Dermis microvascular lymphatic vessel endothelial cell (primary cell): ENCODE measurements at regions not wholly inside any gene's neighbourhood (a gene's known extent, or its start where the extent isn't known, plus 50 kb on each side); places are given as distances from the start of the nearest gene placed in this dataset.

ENCODE experiments used
- DNase-seq, 2 donors: peaks; one replicate each; pipeline versions ENCODE4 v3.0.0 to v3.0.0-alpha.2; 2010; ENCODE audit warnings: low read depth in 2 of 2

GRCh38 chr3:46113608-46114007 is 86.3 kb upstream of the XCR1 start:
- DNase-seq: no peak

GRCh38 chr3:46112984-46113383 is 85.7 kb upstream of the XCR1 start:
- DNase-seq: no peak

GRCh38 chr3:46112296-46112695 is 85.0 kb upstream of the XCR1 start:
- DNase-seq: no peak

DNA sequence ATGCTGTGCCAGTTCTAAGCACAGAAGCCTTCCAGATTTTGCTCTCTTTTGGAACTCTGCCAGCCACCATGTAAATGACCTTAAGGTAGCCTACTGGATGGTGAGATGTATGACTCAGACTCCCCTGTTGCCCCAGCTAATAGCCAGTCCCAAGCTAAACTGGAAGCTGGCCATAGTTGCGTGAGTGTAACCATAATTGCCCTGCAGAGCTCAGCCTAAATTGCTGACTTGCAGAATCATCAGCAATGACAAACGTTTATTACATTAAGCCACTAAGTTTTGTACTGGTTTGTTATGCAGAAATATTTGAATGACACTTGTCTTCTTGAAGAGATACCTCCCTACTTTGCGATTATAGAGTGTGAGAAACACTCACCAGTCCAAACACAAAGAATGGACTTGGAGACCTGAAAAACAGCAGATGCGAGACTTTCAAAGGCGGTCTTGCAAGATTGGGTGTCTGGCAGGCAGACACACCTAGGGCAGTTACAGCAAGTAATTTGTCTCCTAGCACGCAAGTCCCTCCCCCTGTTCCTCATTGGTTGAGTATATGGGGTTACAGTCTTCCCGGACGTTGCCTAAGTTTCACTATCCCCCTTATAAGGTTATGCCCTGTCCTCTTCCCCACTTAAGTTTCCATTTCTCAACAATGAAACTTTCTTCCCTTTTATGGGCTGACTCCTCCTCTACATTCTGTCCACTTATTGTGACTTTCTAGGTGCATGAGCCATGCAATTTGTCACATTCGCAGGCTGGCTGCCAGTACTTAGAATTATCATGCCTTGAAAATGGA is 83.6 kb upstream of the XCR1 start:
- peak in 1 of 2 donors; percentile 5 for DNase-seq

GRCh38 chr3:46107682-46108081 is 80.4 kb upstream of the XCR1 start:
- no peak for DNase-seq

- no peak for DNase-seq
Measured at GRCh38 chr3:46105306-46105919, 78.1 kb upstream of the XCR1 start.

- DNase-seq: no peak
Measured at GRCh38 chr3:46104706-46105105, 77.4 kb upstream of the XCR1 start.

DNA sequence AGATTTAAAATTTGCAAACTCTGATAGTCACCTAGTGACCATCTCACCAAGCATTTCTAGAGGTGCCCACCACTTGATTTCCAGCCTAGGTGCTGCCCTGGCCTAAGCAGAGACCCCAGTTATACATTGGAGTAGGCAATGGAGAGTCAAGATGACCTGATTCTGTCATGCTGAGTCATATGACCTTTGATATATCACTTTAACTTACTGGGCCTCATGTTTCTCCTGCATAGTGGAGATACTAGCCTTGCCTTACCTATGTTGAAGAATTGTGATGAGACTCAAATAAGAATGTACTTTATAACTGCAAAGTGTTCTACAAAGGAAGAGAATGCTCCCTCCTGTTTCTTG is 75.5 kb upstream of the XCR1 start:
- DNase-seq: no peak

DNA sequence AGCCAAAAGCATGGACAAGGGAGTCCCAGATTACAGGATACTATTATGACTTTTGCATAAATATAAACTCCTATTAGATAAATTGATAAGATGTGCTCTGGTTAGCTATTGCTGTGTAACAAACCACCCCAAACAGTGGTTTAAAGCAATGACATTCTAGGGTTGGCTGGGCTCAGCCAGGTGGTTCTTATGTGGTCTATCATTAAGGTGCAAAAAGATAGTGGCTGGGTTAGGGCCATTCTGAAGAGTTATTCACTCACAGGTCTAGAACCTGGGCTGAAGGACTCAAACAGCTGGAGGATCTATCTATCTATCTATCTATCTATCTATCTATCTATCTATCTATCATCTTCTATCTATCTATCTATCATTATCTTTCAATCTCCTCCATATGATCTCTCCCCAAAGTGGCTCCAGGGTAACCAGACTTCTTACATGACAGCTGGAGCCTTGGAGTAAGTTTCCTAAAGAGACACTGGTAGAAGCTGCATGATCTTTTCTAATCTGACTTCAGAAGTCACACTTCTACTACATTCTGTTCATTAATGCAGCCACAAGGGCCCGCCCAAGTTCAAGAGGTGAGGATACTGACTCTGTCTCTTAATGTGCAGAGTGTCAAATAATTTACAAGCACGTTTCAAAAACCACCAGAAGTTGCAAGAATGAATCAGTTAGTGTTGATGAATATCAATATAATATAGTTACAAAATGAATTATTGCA is 74.9 kb upstream of the XCR1 start:
- DNase-seq: no peak

- no peak for DNase-seq
Measured at GRCh38 chr3:46100812-46101211, 73.5 kb upstream of the XCR1 start.

DNA sequence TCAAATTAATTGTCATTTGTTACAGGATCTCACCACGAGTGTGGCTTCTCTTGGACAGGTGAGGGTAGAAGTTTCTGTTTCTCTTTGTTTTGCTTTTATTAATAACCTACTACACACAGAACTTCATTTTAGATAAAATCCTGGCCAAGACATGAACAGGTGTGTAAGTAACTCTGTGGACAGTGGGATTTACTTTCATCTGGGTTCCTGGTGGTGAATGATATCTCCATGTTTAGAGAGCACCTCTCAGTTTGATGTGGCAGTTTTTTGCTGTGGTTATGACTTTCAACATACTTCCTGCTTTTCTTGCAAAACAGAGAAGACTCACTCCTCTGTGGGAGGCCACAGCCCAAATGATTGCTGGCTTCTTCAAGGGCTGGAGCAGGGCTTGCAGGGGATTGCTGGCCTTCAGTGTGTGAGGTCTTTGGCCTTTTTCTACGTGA is 71.1 kb upstream of the XCR1 start:
- no peak for DNase-seq

DNA sequence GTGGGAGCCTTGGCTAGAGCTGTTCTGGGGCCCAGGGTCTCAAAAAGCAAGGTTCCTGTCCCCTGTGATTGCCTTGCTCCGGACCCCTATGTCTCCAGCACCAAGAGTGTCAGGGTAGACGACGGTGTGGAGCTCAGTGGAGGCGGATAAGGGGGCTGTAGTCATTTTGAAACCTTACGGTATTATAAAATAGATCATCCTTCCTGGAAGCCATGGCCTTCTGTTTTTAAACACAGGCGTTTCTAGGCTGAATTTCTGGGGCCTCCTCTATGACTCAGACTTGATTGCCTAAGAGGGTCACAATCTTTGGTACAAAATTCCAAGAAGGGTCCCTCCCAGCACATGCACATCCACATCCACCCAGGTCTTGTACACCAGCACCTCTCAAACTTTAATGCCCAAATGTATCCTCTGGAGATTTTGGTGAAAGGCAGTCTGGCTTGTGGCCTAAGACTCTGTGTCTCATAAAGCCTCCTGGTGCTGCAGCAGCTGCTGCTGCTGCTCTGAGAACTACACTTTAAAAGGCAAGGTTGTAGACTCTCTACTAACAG is 70.5 kb upstream of the XCR1 start:
- no peak for DNase-seq

DNA sequence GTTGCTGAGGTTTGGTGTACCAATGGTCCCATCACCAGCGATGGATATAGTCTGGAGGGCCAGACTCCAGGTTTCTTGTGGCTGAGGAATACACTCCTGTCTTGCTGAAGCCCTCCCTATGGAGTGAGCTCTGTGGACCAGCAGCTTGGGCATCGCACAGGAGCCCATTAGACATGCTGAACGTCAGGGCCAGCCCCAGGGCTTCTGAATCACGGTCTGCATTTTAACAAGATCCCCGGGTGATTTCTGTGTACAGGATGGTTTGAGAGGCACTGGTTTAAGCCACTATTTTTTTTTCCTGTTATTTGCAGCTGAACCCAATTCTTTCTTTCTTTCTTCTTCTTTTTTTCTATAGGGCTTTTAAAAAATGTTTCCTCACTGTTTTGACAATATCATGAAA is 69.5 kb upstream of the XCR1 start:
- DNase-seq: no peak

- no peak for DNase-seq
Measured at GRCh38 chr3:46096336-46096735, 69.1 kb upstream of the XCR1 start.

DNA sequence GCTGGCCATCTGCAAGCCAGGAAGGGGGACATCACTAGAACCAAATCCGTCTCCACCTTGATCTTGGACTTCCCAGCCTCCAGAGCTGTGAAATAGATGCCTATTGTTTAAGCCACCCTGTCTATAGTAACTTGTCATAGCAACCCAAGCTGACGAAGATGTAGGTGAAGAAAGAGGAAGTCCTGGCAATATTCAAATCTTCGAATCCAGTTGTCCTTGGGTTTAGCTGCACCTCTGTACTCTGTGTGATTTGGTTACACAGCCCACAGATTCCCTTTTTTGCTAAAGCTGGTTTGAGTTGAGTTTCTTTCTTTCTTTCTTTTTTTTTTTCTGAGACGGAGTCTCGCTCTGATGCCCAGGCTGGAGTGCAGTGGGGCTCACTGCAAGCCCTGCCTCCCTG is 68.0 kb upstream of the XCR1 start:
- DNase-seq: no peak

GRCh38 chr3:46094506-46094905 is 67.2 kb upstream of the XCR1 start:
- DNase-seq: no peak

DNA sequence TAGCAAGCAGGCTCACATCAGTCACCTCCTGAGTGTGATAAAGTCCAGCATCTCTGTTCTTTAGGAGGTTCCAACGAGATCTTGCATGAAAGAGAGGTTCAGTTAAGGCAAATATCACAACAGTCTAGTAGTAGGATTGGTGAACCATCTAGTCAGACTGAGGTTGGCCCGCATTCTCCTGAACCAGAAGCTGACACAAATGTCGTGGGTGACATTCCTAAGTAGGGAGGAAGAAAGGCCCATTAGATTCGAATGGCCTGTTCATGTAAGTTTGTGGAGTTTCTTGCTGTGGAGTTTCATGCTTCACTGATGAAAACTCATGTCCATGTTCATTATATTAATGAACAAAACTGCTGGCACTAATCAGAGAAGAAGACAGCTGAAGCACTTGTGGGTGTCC is 66.7 kb upstream of the XCR1 start:
- no peak for DNase-seq

DNA sequence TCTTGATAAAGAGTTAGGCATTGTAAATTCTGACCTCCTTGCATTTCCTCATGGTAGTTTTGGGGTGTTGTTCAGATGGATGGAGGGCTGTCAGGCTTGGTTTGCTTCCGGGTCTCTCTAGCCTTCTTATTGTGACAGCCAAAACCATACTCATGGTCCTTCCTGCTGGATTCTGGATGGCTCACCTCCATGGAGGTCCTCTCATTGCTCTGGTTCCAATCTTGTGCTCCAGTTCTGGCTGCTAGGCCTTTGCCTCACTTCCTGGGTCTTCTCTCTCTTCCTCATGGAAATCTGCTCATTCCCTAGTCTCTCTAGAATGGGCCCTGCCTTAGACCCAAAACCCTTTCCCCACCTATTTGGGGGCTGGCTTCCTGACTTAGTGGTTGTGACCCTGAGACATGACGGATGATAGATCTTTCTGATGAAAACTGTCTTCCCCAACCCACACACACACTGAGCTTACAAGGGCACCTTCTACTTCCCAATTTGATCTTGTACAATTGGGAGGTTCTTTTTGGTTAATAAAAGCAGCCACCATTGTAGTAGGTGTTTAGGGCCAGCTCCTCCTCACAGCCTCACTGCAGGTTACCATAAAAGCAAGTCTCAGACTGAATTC is 66.2 kb upstream of the XCR1 start:
- DNase-seq: no peak

DNA sequence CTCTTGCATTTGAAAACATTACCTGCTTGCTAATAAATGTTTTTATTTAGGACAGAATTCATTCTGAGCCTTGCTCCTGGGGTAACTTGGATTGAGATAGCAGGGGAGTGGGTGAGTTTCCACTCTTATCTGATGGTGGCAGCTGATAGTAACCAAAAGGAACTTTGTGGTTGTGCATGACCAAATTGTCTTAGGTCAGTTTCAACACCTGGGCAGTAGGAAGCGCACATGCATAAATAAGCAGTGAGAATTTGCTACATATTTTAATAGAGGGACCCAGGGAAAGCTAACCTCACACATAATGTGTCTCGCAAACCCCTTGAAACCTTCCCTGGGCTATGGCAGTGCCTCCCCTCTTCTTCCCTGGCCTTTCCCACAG is 65.4 kb upstream of the XCR1 start:
- DNase-seq: no peak

DNA sequence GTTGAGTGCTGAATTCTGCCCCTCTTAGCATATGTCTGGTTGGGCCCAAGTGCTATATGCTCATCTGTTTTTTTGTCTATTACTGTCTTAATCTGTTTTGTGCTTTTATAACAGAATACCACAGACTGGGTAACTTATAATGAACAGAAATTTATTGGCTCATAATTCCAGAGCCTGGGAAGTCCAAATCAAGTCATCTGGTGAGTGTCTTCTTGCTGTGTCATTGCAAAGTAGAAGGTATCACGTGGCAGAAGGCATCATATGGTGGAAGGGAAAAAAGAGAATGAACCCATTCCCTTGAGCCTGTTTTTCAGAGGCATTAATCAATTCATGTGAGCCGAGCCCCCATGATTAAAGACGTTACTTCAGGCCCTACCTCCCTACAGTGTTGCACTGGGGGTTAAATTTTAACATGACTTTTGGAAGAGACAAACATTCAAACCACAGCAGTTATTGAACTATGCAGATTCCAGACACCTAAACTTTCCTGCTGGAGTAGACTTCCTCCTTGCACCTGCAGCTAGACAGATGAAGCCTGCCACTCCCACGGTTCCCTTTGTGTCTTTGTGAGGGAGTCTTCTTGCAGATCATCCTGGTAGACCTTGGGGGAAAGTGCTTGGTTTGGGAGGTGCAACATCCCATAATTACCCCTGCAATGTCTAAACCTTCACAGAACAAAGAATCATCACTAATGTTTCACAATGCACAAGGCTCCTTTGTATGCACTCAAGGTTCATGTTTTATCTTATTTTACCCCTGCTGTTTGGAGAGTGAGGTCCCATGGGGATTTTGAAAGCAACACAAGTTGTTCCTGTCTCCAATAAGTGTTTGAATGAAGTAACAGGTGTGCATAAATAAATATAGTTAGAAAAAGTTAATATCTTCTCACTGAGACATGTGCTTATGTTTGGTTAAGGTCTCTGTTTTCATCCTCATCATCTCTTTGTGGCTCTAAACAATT is 64.7 kb upstream of the XCR1 start:
- DNase-seq: no peak

GRCh38 chr3:46091046-46091445 is 63.8 kb upstream of the XCR1 start:
- no peak for DNase-seq
